ENCODE measurements at regions not wholly inside any gene's neighbourhood (a gene's known extent, or its start where the extent isn't known, plus 50 kb on each side); places are given as distances from the start of the nearest gene placed in this dataset.

GRCh38 chr6:14974792-14975470 lies 270.9 kb upstream of the JARID2 start:
- no peak for DNase-seq (ENCODE audit: low spot score)

- no peak for DNase-seq (ENCODE audit: low spot score)
Observed at GRCh38 chr6:14975471-14975817, 270.4 kb upstream of the JARID2 start.

- no peak for DNase-seq (ENCODE audit: low spot score)
Observed at GRCh38 chr6:14977747-14978382, 268.0 kb upstream of the JARID2 start.

- DNase-seq (ENCODE audit: low spot score): no peak
Observed at GRCh38 chr6:14981960-14982359, 263.9 kb upstream of the JARID2 start.

GRCh38 chr6:14983599-14984518 lies 262.0 kb upstream of the JARID2 start:
- DNase-seq (ENCODE audit: low spot score): no peak

GRCh38 chr6:14984519-14984853 lies 261.4 kb upstream of the JARID2 start:
- no peak for DNase-seq (ENCODE audit: low spot score)

GRCh38 chr6:14985366-14985765 lies 260.5 kb upstream of the JARID2 start:
- no peak for DNase-seq (ENCODE audit: low spot score)

- DNase-seq (ENCODE audit: low spot score): no peak
Observed at GRCh38 chr6:14986370-14986769, 259.5 kb upstream of the JARID2 start.

- no peak for DNase-seq (ENCODE audit: low spot score)
Observed at GRCh38 chr6:14987490-14987889, 258.4 kb upstream of the JARID2 start.

GRCh38 chr6:14992382-14992781 lies 253.5 kb upstream of the JARID2 start:
- no peak for DNase-seq (ENCODE audit: low spot score)

- no peak for DNase-seq (ENCODE audit: low spot score)
Observed at GRCh38 chr6:14995208-14995607, 250.7 kb upstream of the JARID2 start.

- DNase-seq (ENCODE audit: low spot score): no peak
Observed at GRCh38 chr6:14995966-14996602, 249.8 kb upstream of the JARID2 start.

- no peak for DNase-seq (ENCODE audit: low spot score)
Observed at GRCh38 chr6:14996892-14997291, 249.0 kb upstream of the JARID2 start.

GRCh38 chr6:14997507-14997906 lies 248.4 kb upstream of the JARID2 start:
- no peak for DNase-seq (ENCODE audit: low spot score)

GRCh38 chr6:14999106-14999505 lies 246.8 kb upstream of the JARID2 start:
- no peak for DNase-seq (ENCODE audit: low spot score)

GRCh38 chr6:15001326-15001910 lies 244.5 kb upstream of the JARID2 start:
- no peak for DNase-seq (ENCODE audit: low spot score)

GRCh38 chr6:15008269-15008668 lies 237.6 kb upstream of the JARID2 start:
- no peak for DNase-seq (ENCODE audit: low spot score)

- no peak for DNase-seq (ENCODE audit: low spot score)
Observed at GRCh38 chr6:15014958-15015357, 230.9 kb upstream of the JARID2 start.

GRCh38 chr6:15016813-15017212 lies 229.1 kb upstream of the JARID2 start:
- DNase-seq (ENCODE audit: low spot score): no peak

- DNase-seq (ENCODE audit: low spot score): peak; percentile 24
Observed at GRCh38 chr6:15017261-15017660, 228.6 kb upstream of the JARID2 start.

- DNase-seq (ENCODE audit: low spot score): no peak
Observed at GRCh38 chr6:15017803-15018202, 228.1 kb upstream of the JARID2 start.

- DNase-seq (ENCODE audit: low spot score): no peak
Observed at GRCh38 chr6:15020119-15020770, 225.6 kb upstream of the JARID2 start.

Measured in activated CD4-positive, alpha-beta T cell treated with anti-CD3 and anti-CD28 coated beads, Interleukin-2, Interleukin-4, amounts not matched to agents 100 ng/mL and 50 ng/mL, durations not matched to agents 16 hours and 8 hours (primary cell).